ENCODE measurements at regions not wholly inside any gene's neighbourhood (a gene's known extent, or its start where the extent isn't known, plus 50 kb on each side); places are given as distances from the start of the nearest gene placed in this dataset.

DNA sequence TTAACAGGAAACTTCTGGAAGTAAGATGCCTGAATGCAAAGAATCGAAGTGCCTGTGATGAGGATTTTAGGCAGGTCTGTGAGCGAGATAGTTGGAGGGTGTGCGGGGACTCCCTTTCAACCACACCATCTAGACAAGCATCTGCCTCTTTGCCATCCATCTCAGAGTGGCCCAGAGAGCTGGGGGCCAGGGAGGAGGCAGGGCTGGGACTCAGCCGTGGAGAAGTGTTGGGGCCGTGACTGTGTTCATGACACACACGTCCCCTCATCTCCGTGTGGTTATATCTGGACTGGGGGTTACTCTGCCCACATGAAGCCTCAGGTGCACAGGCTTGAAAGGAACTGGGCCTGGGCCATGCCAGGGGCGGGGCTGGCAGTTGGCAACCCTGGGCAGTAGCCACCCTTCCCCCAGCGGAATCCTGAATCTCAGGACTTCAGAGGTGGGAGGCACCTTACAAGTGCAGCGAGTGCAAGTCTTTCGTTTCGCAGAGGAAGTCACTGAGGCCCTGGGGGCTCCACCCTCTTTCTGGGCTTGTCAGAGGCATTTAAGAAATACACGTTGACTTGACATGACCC, 112.5 kb downstream of the SLC4A3 start:
- Histone ChIP-seq H3K14ac (ENCODE audit: low read length) (no peak overlapping the region), H3K79me1 (ENCODE audit: low read depth, low read length) (no peaks in the 10 kb centered on the region), H3K27me3 (ENCODE audit: control insufficient read depth in 3 of 3, insufficient read depth in 3 of 3, low read depth in 1 of 3, low read length in 3 of 3) (peaks cover 0 to 5% (median 0%) of the 10 kb centered on the region in 3 experiments), H3K4me3 (ENCODE audit: low read length in 2 of 2) (no peak overlapping the region), H2BK120ac (ENCODE audit: low read depth, low read length) (no peak overlapping the region), H3K18ac (ENCODE audit: low read length) (peak overlapping the region; percentile 0), H3K36me3 (replicated peaks in 1 of 2; ENCODE audit: control insufficient read depth in 2 of 2, insufficient read depth in 2 of 2, low read length in 2 of 2) (no peaks in the 10 kb centered on the region), H2BK12ac (ENCODE audit: low read length) (peak overlapping the region; percentile 36), H3K23ac (ENCODE audit: low read depth, low read length, poor library complexity) (no peak overlapping the region), H4K8ac (ENCODE audit: low read depth, low read length) (no peak overlapping the region), H3K4me1 (ENCODE audit: control insufficient read depth in 2 of 2, insufficient read depth in 1 of 2, low read depth in 1 of 2, low read length in 2 of 2) (peaks cover 0 to 5% of the 10 kb centered on the region in 2 donors), H3K4me2 (ENCODE audit: insufficient read depth, low read length, poor library complexity, severe bottlenecking) (no peak overlapping the region), H2BK15ac (ENCODE audit: low read length) (peak overlapping the region; percentile 42), H2AFZ (ENCODE audit: low read length) (no peak overlapping the region), H3K9me3 (replicated peaks in 1 of 2; ENCODE audit: control insufficient read depth in 2 of 2, insufficient read depth in 1 of 2, low read depth in 1 of 2, low read length in 2 of 2) (no peaks in the 10 kb centered on the region), H4K91ac (ENCODE audit: low read depth, low read length, poor library complexity) (no peak overlapping the region), H3K4ac (ENCODE audit: low read length) (no peak overlapping the region), H3K27ac (replicated peaks; ENCODE audit: low read length) (no peak overlapping the region), H2AK5ac (ENCODE audit: low read depth, low read length) (peak overlapping the region; percentile 2), H3K9ac (ENCODE audit: low read depth, low read length, poor library complexity) (no peak overlapping the region), H2BK5ac (ENCODE audit: low read length) (no peak overlapping the region)
- no CpG with 5 or more reads among the region's 13 CpGs for WGBS, 2 donors (ENCODE audit: extremely low coverage in 2 of 2, insufficient read length in 2 of 2, insufficient replicate concordance in 1 of 2)
- no peak for DNase-seq (ENCODE audit: low spot score)

GRCh38 chr2:219743548-219743947, 116.1 kb downstream of the SLC4A3 start:
- no peak overlapping the region for H2AFZ ChIP-seq (ENCODE audit: low read length)
- WGBS, 2 donors (ENCODE audit: extremely low coverage in 2 of 2, insufficient read length in 2 of 2, insufficient replicate concordance in 1 of 2): no CpG with 5 or more reads among the region's 1 CpG
- no peaks in the 10 kb centered on the region for H3K36me3 ChIP-seq (replicated peaks in 1 of 2; ENCODE audit: control insufficient read depth in 2 of 2, insufficient read depth in 2 of 2, low read length in 2 of 2)
- H2BK15ac ChIP-seq (ENCODE audit: low read length): no peak overlapping the region
- H3K9me3 ChIP-seq (replicated peaks in 1 of 2; ENCODE audit: control insufficient read depth in 2 of 2, insufficient read depth in 1 of 2, low read depth in 1 of 2, low read length in 2 of 2): no peaks in the 10 kb centered on the region
- H4K91ac ChIP-seq (ENCODE audit: low read depth, low read length, poor library complexity): no peak overlapping the region
- no peak overlapping the region for H3K4ac ChIP-seq (ENCODE audit: low read length)
- H2BK12ac ChIP-seq (ENCODE audit: low read length): no peak overlapping the region
- no peak overlapping the region for H3K18ac ChIP-seq (ENCODE audit: low read length)
- DNase-seq (ENCODE audit: low spot score): no peak
- peaks cover 0 to 7% of the 10 kb centered on the region in 2 donors for H3K4me1 ChIP-seq (ENCODE audit: control insufficient read depth in 2 of 2, insufficient read depth in 1 of 2, low read depth in 1 of 2, low read length in 2 of 2)
- H3K9ac ChIP-seq (ENCODE audit: low read depth, low read length, poor library complexity): no peak overlapping the region
- H3K4me3 ChIP-seq (ENCODE audit: low read length in 2 of 2): no peak overlapping the region
- peaks cover 0 to 5% (median 0%) of the 10 kb centered on the region in 3 experiments for H3K27me3 ChIP-seq (ENCODE audit: control insufficient read depth in 3 of 3, insufficient read depth in 3 of 3, low read depth in 1 of 3, low read length in 3 of 3)
- H3K14ac ChIP-seq (ENCODE audit: low read length): no peak overlapping the region
- H3K27ac ChIP-seq (replicated peaks; ENCODE audit: low read length): no peak overlapping the region
- no peaks in the 10 kb centered on the region for H3K79me1 ChIP-seq (ENCODE audit: low read depth, low read length)
- H3K23ac ChIP-seq (ENCODE audit: low read depth, low read length, poor library complexity): no peak overlapping the region
- H2AK5ac ChIP-seq (ENCODE audit: low read depth, low read length): no peak overlapping the region
- no peak overlapping the region for H4K8ac ChIP-seq (ENCODE audit: low read depth, low read length)
- no peak overlapping the region for H2BK120ac ChIP-seq (ENCODE audit: low read depth, low read length)
- H2BK5ac ChIP-seq (ENCODE audit: low read length): no peak overlapping the region
- H3K4me2 ChIP-seq (ENCODE audit: insufficient read depth, low read length, poor library complexity, severe bottlenecking): no peak overlapping the region

GRCh38 chr2:219744066-219744465, 116.6 kb downstream of the SLC4A3 start:
- H3K79me1 ChIP-seq (ENCODE audit: low read depth, low read length): no peaks in the 10 kb centered on the region
- no peak overlapping the region for H2BK15ac ChIP-seq (ENCODE audit: low read length)
- no peak overlapping the region for H2AK5ac ChIP-seq (ENCODE audit: low read depth, low read length)
- H3K9me3 ChIP-seq (replicated peaks in 1 of 2; ENCODE audit: control insufficient read depth in 2 of 2, insufficient read depth in 1 of 2, low read depth in 1 of 2, low read length in 2 of 2): no peaks in the 10 kb centered on the region
- H2BK120ac ChIP-seq (ENCODE audit: low read depth, low read length): no peak overlapping the region
- peaks cover 0 to 9% of the 10 kb centered on the region in 2 donors for H3K4me1 ChIP-seq (ENCODE audit: control insufficient read depth in 2 of 2, insufficient read depth in 1 of 2, low read depth in 1 of 2, low read length in 2 of 2)
- no peak overlapping the region for H3K4me3 ChIP-seq (ENCODE audit: low read length in 2 of 2)
- H3K36me3 ChIP-seq (replicated peaks in 1 of 2; ENCODE audit: control insufficient read depth in 2 of 2, insufficient read depth in 2 of 2, low read length in 2 of 2): no peaks in the 10 kb centered on the region
- no CpG with 5 or more reads among the region's 2 CpGs for WGBS, 2 donors (ENCODE audit: extremely low coverage in 2 of 2, insufficient read length in 2 of 2, insufficient replicate concordance in 1 of 2)
- H3K9ac ChIP-seq (ENCODE audit: low read depth, low read length, poor library complexity): no peak overlapping the region
- H2BK12ac ChIP-seq (ENCODE audit: low read length): no peak overlapping the region
- H2BK5ac ChIP-seq (ENCODE audit: low read length): no peak overlapping the region
- H3K4ac ChIP-seq (ENCODE audit: low read length): no peak overlapping the region
- no peak overlapping the region for H4K91ac ChIP-seq (ENCODE audit: low read depth, low read length, poor library complexity)
- peaks cover 0 to 5% (median 0%) of the 10 kb centered on the region in 3 experiments for H3K27me3 ChIP-seq (ENCODE audit: control insufficient read depth in 3 of 3, insufficient read depth in 3 of 3, low read depth in 1 of 3, low read length in 3 of 3)
- no peak overlapping the region for H3K27ac ChIP-seq (replicated peaks; ENCODE audit: low read length)
- no peak overlapping the region for H3K23ac ChIP-seq (ENCODE audit: low read depth, low read length, poor library complexity)
- DNase-seq (ENCODE audit: low spot score): no peak
- no peak overlapping the region for H2AFZ ChIP-seq (ENCODE audit: low read length)
- H3K4me2 ChIP-seq (ENCODE audit: insufficient read depth, low read length, poor library complexity, severe bottlenecking): no peak overlapping the region
- H3K18ac ChIP-seq (ENCODE audit: low read length): no peak overlapping the region
- no peak overlapping the region for H4K8ac ChIP-seq (ENCODE audit: low read depth, low read length)
- no peak overlapping the region for H3K14ac ChIP-seq (ENCODE audit: low read length)

- no peak overlapping the region for H3K9ac ChIP-seq (ENCODE audit: low read depth, low read length, poor library complexity)
- H3K4me1 ChIP-seq (ENCODE audit: control insufficient read depth in 2 of 2, insufficient read depth in 1 of 2, low read depth in 1 of 2, low read length in 2 of 2): peaks cover 0 to 13% of the 10 kb centered on the region in 2 donors
- H3K9me3 ChIP-seq (replicated peaks in 1 of 2; ENCODE audit: control insufficient read depth in 2 of 2, insufficient read depth in 1 of 2, low read depth in 1 of 2, low read length in 2 of 2): no peaks in the 10 kb centered on the region
- H3K4ac ChIP-seq (ENCODE audit: low read length): no peak overlapping the region
- no peak overlapping the region for H4K91ac ChIP-seq (ENCODE audit: low read depth, low read length, poor library complexity)
- H4K8ac ChIP-seq (ENCODE audit: low read depth, low read length): no peak overlapping the region
- no peak overlapping the region for H2BK12ac ChIP-seq (ENCODE audit: low read length)
- H3K27ac ChIP-seq (replicated peaks; ENCODE audit: low read length): no peak overlapping the region
- H3K4me3 ChIP-seq (ENCODE audit: low read length in 2 of 2): no peak overlapping the region
- H2AFZ ChIP-seq (ENCODE audit: low read length): no peak overlapping the region
- no peak overlapping the region for H3K4me2 ChIP-seq (ENCODE audit: insufficient read depth, low read length, poor library complexity, severe bottlenecking)
- DNase-seq (ENCODE audit: low spot score): no peak
- H3K79me1 ChIP-seq (ENCODE audit: low read depth, low read length): no peaks in the 10 kb centered on the region
- WGBS, 2 donors (ENCODE audit: extremely low coverage in 2 of 2, insufficient read length in 2 of 2, insufficient replicate concordance in 1 of 2): no CpG with 5 or more reads among the region's 4 CpGs
- H3K14ac ChIP-seq (ENCODE audit: low read length): no peak overlapping the region
- no peak overlapping the region for H2BK15ac ChIP-seq (ENCODE audit: low read length)
- H3K27me3 ChIP-seq (ENCODE audit: control insufficient read depth in 3 of 3, insufficient read depth in 3 of 3, low read depth in 1 of 3, low read length in 3 of 3): peaks cover 0 to 5% (median 0%) of the 10 kb centered on the region in 3 experiments
- H2BK5ac ChIP-seq (ENCODE audit: low read length): no peak overlapping the region
- no peak overlapping the region for H3K18ac ChIP-seq (ENCODE audit: low read length)
- no peak overlapping the region for H3K23ac ChIP-seq (ENCODE audit: low read depth, low read length, poor library complexity)
- H3K36me3 ChIP-seq (replicated peaks in 1 of 2; ENCODE audit: control insufficient read depth in 2 of 2, insufficient read depth in 2 of 2, low read length in 2 of 2): no peaks in the 10 kb centered on the region
- no peak overlapping the region for H2AK5ac ChIP-seq (ENCODE audit: low read depth, low read length)
- no peak overlapping the region for H2BK120ac ChIP-seq (ENCODE audit: low read depth, low read length)
Observed at GRCh38 chr2:219744600-219744999, 117.2 kb downstream of the SLC4A3 start.

Measured in neuronal stem cell (in vitro differentiated cells).